Endothelial cell (in vitro differentiated cells): ENCODE measurements at regions not wholly inside any gene's neighbourhood (a gene's known extent, or its start where the extent isn't known, plus 50 kb on each side); places are given as distances from the start of the nearest gene placed in this dataset.

Experiments used
- DNase-seq: peaks from one replicate; pipeline ENCODE4 v3.0.0; 2021; ENCODE audit warnings: low spot score
- H3K27ac Mint-ChIP-seq: one replicate; pipeline ENCODE4 v1.8.0; 2021; ENCODE audit warnings: mixed read lengths, inconsistent platforms; ENCODE audit not compliant: unreplicated experiment
- H3K27me3 Mint-ChIP-seq: one replicate; pipeline ENCODE4 v1.8.0; 2021; ENCODE audit warnings: mild to moderate bottlenecking, moderate library complexity, mixed read lengths, inconsistent platforms; ENCODE audit not compliant: unreplicated experiment
- H3K36me3 Mint-ChIP-seq: one replicate; pipeline ENCODE4 v1.8.0; 2021; ENCODE audit warnings: mild to moderate bottlenecking, low read depth, mixed read lengths, inconsistent platforms; ENCODE audit not compliant: unreplicated experiment
- H3K4me1 Mint-ChIP-seq: one replicate; pipeline ENCODE4 v1.8.0; 2021; ENCODE audit warnings: mild to moderate bottlenecking, mixed read lengths, inconsistent platforms; ENCODE audit not compliant: unreplicated experiment
- H3K4me3 Mint-ChIP-seq: one replicate; pipeline ENCODE4 v1.8.0; 2021; ENCODE audit warnings: mild to moderate bottlenecking, mixed read lengths, inconsistent platforms; ENCODE audit not compliant: unreplicated experiment
- H3K9me3 Mint-ChIP-seq: one replicate; pipeline ENCODE4 v1.8.0; 2021; ENCODE audit warnings: mixed read lengths, inconsistent platforms; ENCODE audit not compliant: unreplicated experiment
- CTCF ChIP-seq: fragments of 200-600 bp; sonication (generic); IDR thresholded peaks from one replicate; pipeline ENCODE4 v1.5.0; 2021; ENCODE audit warnings: antibody characterized with exemption; ENCODE audit not compliant: unreplicated experiment

- no peak for TF ChIP-seq CTCF
- Mint-ChIP-seq H3K27ac (no peak overlapping the region), H3K4me1 (peaks cover 6% of the 10 kb centered on the region), H3K36me3 (no peaks in the 10 kb centered on the region), H3K27me3 (no peaks in the 10 kb centered on the region), H3K4me3 (no peak overlapping the region), H3K9me3 (no peaks in the 10 kb centered on the region)
- DNase-seq = no peak
These were observed 1474.0 kb upstream of the ACVR2A start for GRCh38 chr2:146370826-146371225.

GRCh38 chr2:146366276-146366675 lies 1478.6 kb upstream of the ACVR2A start:
- Mint-ChIP-seq H3K9me3 (no peaks in the 10 kb centered on the region), H3K4me1 (no peaks in the 10 kb centered on the region), H3K27me3 (no peaks in the 10 kb centered on the region), H3K36me3 (no peaks in the 10 kb centered on the region), H3K4me3 (no peak overlapping the region), H3K27ac (no peak overlapping the region)
- no peak for DNase-seq
- TF ChIP-seq CTCF = no peak

GRCh38 chr2:146365041-146365440 lies 1479.8 kb upstream of the ACVR2A start:
- no peak for TF ChIP-seq CTCF
- no peak overlapping the region for H3K4me3 Mint-ChIP-seq
- H3K9me3 Mint-ChIP-seq = no peaks in the 10 kb centered on the region
- no peak for DNase-seq
- H3K27me3 Mint-ChIP-seq = no peaks in the 10 kb centered on the region
- H3K27ac Mint-ChIP-seq = no peak overlapping the region
- no peaks in the 10 kb centered on the region for H3K36me3 Mint-ChIP-seq
- no peaks in the 10 kb centered on the region for H3K4me1 Mint-ChIP-seq

GRCh38 chr2:146363731-146364130 lies 1481.1 kb upstream of the ACVR2A start:
- no peaks in the 10 kb centered on the region for H3K36me3 Mint-ChIP-seq
- H3K27me3 Mint-ChIP-seq = no peaks in the 10 kb centered on the region
- H3K4me1 Mint-ChIP-seq = no peaks in the 10 kb centered on the region
- no peak overlapping the region for H3K27ac Mint-ChIP-seq
- H3K4me3 Mint-ChIP-seq = no peak overlapping the region
- H3K9me3 Mint-ChIP-seq = no peaks in the 10 kb centered on the region
- no peak for DNase-seq
- no peak for TF ChIP-seq CTCF

- H3K27me3 Mint-ChIP-seq = no peaks in the 10 kb centered on the region
- H3K4me3 Mint-ChIP-seq = no peak overlapping the region
- H3K4me1 Mint-ChIP-seq = no peaks in the 10 kb centered on the region
- H3K36me3 Mint-ChIP-seq = no peaks in the 10 kb centered on the region
- no peaks in the 10 kb centered on the region for H3K9me3 Mint-ChIP-seq
- no peak for DNase-seq
- TF ChIP-seq CTCF = no peak
- no peak overlapping the region for H3K27ac Mint-ChIP-seq
These were observed 1493.1 kb upstream of the ACVR2A start for GRCh38 chr2:146351689-146352088.
